NT2/D1 (cell line): ENCODE measurements at regions not wholly inside any gene's neighbourhood (a gene's known extent, or its start where the extent isn't known, plus 50 kb on each side); places are given as distances from the start of the nearest gene placed in this dataset.

Source experiments
- SUZ12 ChIP-seq: IDR thresholded peaks from 2 replicates; pipeline ENCODE4 v1.6.1; 2011; ENCODE audit not compliant: insufficient read length, insufficient read depth; ENCODE audit errors: extremely low read depth
- YY1 ChIP-seq: IDR thresholded peaks from 2 replicates; pipeline ENCODE4 v1.6.1; 2011; ENCODE audit not compliant: insufficient read length, insufficient read depth
- ZNF274 ChIP-seq: IDR thresholded peaks from 2 replicates; pipeline ENCODE4 v1.6.1; 2011; ENCODE audit warnings: mild to moderate bottlenecking, low read depth, low read length

DNA sequence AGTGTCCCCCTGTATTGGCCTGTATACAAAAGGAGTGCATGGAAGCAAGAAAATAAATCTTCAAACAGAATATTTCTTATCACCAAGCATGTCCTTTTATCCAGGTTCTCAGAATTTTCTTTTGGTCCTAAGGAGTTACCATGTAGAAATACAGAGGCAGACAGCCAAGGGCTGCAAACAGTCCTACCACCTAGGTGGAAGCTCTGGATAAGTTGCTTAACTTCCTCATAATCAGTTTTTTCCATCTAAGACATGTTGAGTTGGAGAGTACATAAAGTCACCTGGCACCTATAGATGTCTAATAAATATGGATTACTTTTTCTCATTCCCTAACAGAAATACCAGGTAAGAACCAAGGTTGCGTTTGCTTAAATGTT lies 57.0 kb upstream of the BLID start:
- TF ChIP-seq ZNF274 (no peak), SUZ12 (no peak), YY1 (no peak)
